ENCODE measurements at regions not wholly inside any gene's neighbourhood (a gene's known extent, or its start where the extent isn't known, plus 50 kb on each side); places are given as distances from the start of the nearest gene placed in this dataset.

DNA sequence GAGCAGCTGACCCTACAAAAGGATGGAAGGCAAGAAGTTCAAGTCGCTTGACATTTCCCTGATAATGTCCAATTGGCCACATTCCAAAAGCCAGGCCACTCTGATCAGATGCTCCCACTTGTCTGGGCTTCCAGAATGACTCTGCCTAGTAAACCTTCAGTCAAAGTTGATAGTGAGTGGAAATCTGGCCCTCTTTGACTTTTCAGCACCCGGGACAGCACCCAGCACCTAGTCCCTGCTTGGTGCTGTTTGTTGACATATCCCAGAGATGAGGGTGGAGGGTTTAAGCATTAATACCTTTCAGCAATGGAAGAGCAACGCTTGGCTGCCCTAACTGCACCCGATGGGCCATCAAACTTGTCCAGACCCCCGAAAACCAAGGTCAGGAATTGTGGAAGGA, 131.3 kb downstream of the AIPL1 start:
- Mint-ChIP-seq H3K4me1 (ENCODE audit: low read depth) (no peaks in the 10 kb centered on the region), H3K4me3 (ENCODE audit: low read depth) (no peak overlapping the region), H3K27me3 (peaks cover 32% of the 10 kb centered on the region), H3K9me3 (ENCODE audit: low read depth) (no peaks in the 10 kb centered on the region), H3K36me3 (ENCODE audit: insufficient read depth) (no peaks in the 10 kb centered on the region), H3K27ac (no peak overlapping the region)
- TF ChIP-seq, protein P1, sequence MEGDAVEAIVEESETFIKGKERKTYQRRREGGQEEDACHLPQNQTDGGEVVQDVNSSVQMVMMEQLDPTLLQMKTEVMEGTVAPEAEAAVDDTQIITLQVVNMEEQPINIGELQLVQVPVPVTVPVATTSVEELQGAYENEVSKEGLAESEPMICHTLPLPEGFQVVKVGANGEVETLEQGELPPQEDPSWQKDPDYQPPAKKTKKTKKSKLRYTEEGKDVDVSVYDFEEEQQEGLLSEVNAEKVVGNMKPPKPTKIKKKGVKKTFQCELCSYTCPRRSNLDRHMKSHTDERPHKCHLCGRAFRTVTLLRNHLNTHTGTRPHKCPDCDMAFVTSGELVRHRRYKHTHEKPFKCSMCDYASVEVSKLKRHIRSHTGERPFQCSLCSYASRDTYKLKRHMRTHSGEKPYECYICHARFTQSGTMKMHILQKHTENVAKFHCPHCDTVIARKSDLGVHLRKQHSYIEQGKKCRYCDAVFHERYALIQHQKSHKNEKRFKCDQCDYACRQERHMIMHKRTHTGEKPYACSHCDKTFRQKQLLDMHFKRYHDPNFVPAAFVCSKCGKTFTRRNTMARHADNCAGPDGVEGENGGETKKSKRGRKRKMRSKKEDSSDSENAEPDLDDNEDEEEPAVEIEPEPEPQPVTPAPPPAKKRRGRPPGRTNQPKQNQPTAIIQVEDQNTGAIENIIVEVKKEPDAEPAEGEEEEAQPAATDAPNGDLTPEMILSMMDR (IDR thresholded peaks at IDR 0.05; ENCODE audit: unreplicated experiment) = no peak
- DNase-seq (ENCODE audit: low spot score, unreplicated experiment) = peak; percentile 52

- no peaks in the 10 kb centered on the region for H3K36me3 Mint-ChIP-seq (ENCODE audit: insufficient read depth)
- TF ChIP-seq, protein P1 (IDR thresholded peaks at IDR 0.05; ENCODE audit: unreplicated experiment) = no peak
- no peaks in the 10 kb centered on the region for H3K9me3 Mint-ChIP-seq (ENCODE audit: low read depth)
- no peak for DNase-seq (ENCODE audit: low spot score, unreplicated experiment)
- peaks cover 39% of the 10 kb centered on the region for H3K27me3 Mint-ChIP-seq
- no peak overlapping the region for H3K27ac Mint-ChIP-seq
- H3K4me3 Mint-ChIP-seq (ENCODE audit: low read depth) = no peak overlapping the region
- H3K4me1 Mint-ChIP-seq (ENCODE audit: low read depth) = no peaks in the 10 kb centered on the region
These were observed 135.6 kb downstream of the AIPL1 start for GRCh38 chr17:6299275-6299674.

DNA sequence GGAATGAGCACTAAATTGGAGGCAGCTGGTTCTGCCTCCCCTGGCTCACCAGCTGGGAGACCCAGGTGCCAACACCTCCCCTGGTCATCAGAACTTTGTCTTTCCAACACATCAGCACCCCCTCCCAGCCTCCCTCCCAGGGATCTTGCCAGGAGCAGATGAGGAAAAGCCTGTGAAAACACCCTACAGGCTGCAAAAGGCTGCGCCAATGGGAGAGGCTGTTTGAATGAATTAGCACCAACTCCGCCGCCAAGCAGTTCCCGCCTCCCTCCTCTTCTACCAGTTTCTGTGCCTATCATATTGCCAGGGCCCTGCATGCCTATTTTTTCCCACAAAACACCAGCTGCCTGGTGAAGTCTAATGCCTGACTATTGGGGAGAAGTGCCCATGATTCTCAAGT, 137.0 kb downstream of the AIPL1 start:
- Mint-ChIP-seq H3K4me3 (ENCODE audit: low read depth) (no peak overlapping the region), H3K27ac (no peak overlapping the region), H3K27me3 (peaks cover 46% of the 10 kb centered on the region), H3K36me3 (ENCODE audit: insufficient read depth) (no peaks in the 10 kb centered on the region), H3K9me3 (ENCODE audit: low read depth) (no peaks in the 10 kb centered on the region), H3K4me1 (ENCODE audit: low read depth) (no peaks in the 10 kb centered on the region)
- no peak for DNase-seq (ENCODE audit: low spot score, unreplicated experiment)
- TF ChIP-seq, protein P1 (IDR thresholded peaks at IDR 0.05; ENCODE audit: unreplicated experiment) = no peak

GRCh38 chr17:6297119-6297518, 137.8 kb downstream of the AIPL1 start:
- TF ChIP-seq, protein P1 (IDR thresholded peaks at IDR 0.05; ENCODE audit: unreplicated experiment) = no peak
- peaks cover 45% of the 10 kb centered on the region for H3K27me3 Mint-ChIP-seq
- no peak overlapping the region for H3K27ac Mint-ChIP-seq
- H3K36me3 Mint-ChIP-seq (ENCODE audit: insufficient read depth) = no peaks in the 10 kb centered on the region
- no peak for DNase-seq (ENCODE audit: low spot score, unreplicated experiment)
- no peaks in the 10 kb centered on the region for H3K4me1 Mint-ChIP-seq (ENCODE audit: low read depth)
- H3K4me3 Mint-ChIP-seq (ENCODE audit: low read depth) = no peak overlapping the region
- H3K9me3 Mint-ChIP-seq (ENCODE audit: low read depth) = no peaks in the 10 kb centered on the region

- no peak for DNase-seq (ENCODE audit: low spot score, unreplicated experiment)
- TF ChIP-seq, protein P1 (IDR thresholded peaks at IDR 0.05; ENCODE audit: unreplicated experiment) = no peak
- H3K27ac Mint-ChIP-seq = no peak overlapping the region
- H3K4me3 Mint-ChIP-seq (ENCODE audit: low read depth) = no peak overlapping the region
- H3K9me3 Mint-ChIP-seq (ENCODE audit: low read depth) = no peaks in the 10 kb centered on the region
- H3K27me3 Mint-ChIP-seq = peaks cover 16% of the 10 kb centered on the region
- no peaks in the 10 kb centered on the region for H3K4me1 Mint-ChIP-seq (ENCODE audit: low read depth)
- no peaks in the 10 kb centered on the region for H3K36me3 Mint-ChIP-seq (ENCODE audit: insufficient read depth)
These were observed 144.3 kb downstream of the AIPL1 start for GRCh38 chr17:6290488-6291196.
